ENCODE measurements at regions not wholly inside any gene's neighbourhood (a gene's known extent, or its start where the extent isn't known, plus 50 kb on each side); places are given as distances from the start of the nearest gene placed in this dataset.
"Not testable (repeated sequence)": the region's sequence is repeated elsewhere in the genome, so short reads cannot be mapped to it uniquely, and the experiment has no call there.

GRCh38 chr5:2546938-2547337 is 204.5 kb downstream of the IRX2 start:
- intact Hi-C loops (cut with micrococcal nuclease): no loop called here
- Mint-ChIP-seq H3K36me3 (ENCODE audit: low read depth) (no peaks in the 10 kb centered on the region), H3K27ac (no peak overlapping the region), H3K4me3 (no peak overlapping the region), H3K4me1 (ENCODE audit: low read depth) (no peaks in the 10 kb centered on the region), H3K9me3 (peaks cover 17% of the 10 kb centered on the region), H3K27me3 (ENCODE audit: insufficient read depth) (no peaks in the 10 kb centered on the region)
- no peak for DNase-seq (ENCODE audit: low spot score)

- no peaks in the 10 kb centered on the region for H3K36me3 Mint-ChIP-seq (ENCODE audit: low read depth)
- no peak for DNase-seq (ENCODE audit: low spot score)
- H3K4me1 Mint-ChIP-seq (ENCODE audit: low read depth): no peaks in the 10 kb centered on the region
- intact Hi-C loops (cut with micrococcal nuclease): no loop called here
- H3K27me3 Mint-ChIP-seq (ENCODE audit: insufficient read depth): no peaks in the 10 kb centered on the region
- H3K9me3 Mint-ChIP-seq: peaks cover 27% of the 10 kb centered on the region
- H3K4me3 Mint-ChIP-seq: no peak overlapping the region
- no peak overlapping the region for H3K27ac Mint-ChIP-seq
Measured at GRCh38 chr5:2544003-2544402, 207.5 kb downstream of the IRX2 start.

GRCh38 chr5:2542821-2543220 is 208.7 kb downstream of the IRX2 start:
- H3K27ac Mint-ChIP-seq: no peak overlapping the region
- H3K27me3 Mint-ChIP-seq (ENCODE audit: insufficient read depth): no peaks in the 10 kb centered on the region
- no peaks in the 10 kb centered on the region for H3K4me1 Mint-ChIP-seq (ENCODE audit: low read depth)
- no peak for DNase-seq (ENCODE audit: low spot score)
- H3K4me3 Mint-ChIP-seq: no peak overlapping the region
- intact Hi-C loops (cut with micrococcal nuclease): no loop called here
- H3K9me3 Mint-ChIP-seq: peaks cover 20% of the 10 kb centered on the region
- no peaks in the 10 kb centered on the region for H3K36me3 Mint-ChIP-seq (ENCODE audit: low read depth)

GRCh38 chr5:2542026-2542425 is 209.5 kb downstream of the IRX2 start:
- no peaks in the 10 kb centered on the region for H3K27me3 Mint-ChIP-seq (ENCODE audit: insufficient read depth)
- H3K9me3 Mint-ChIP-seq: peaks cover 25% of the 10 kb centered on the region
- no peaks in the 10 kb centered on the region for H3K36me3 Mint-ChIP-seq (ENCODE audit: low read depth)
- H3K4me1 Mint-ChIP-seq (ENCODE audit: low read depth): no peaks in the 10 kb centered on the region
- no peak overlapping the region for H3K27ac Mint-ChIP-seq
- intact Hi-C loops (cut with micrococcal nuclease): no loop called here
- H3K4me3 Mint-ChIP-seq: no peak overlapping the region
- DNase-seq (ENCODE audit: low spot score): no peak

GRCh38 chr5:2538169-2538568 is 213.3 kb downstream of the IRX2 start:
- Mint-ChIP-seq H3K27me3 (ENCODE audit: insufficient read depth) (no peaks in the 10 kb centered on the region), H3K4me1 (ENCODE audit: low read depth) (no peaks in the 10 kb centered on the region), H3K4me3 (no peak overlapping the region), H3K27ac (no peak overlapping the region), H3K9me3 (peaks cover 22% of the 10 kb centered on the region), H3K36me3 (ENCODE audit: low read depth) (no peaks in the 10 kb centered on the region)
- DNase-seq (ENCODE audit: low spot score): no peak
- intact Hi-C loops (cut with micrococcal nuclease): no loop called here

- no peak for DNase-seq (ENCODE audit: low spot score)
- Mint-ChIP-seq H3K9me3 (peaks cover 25% of the 10 kb centered on the region), H3K36me3 (ENCODE audit: low read depth) (no peaks in the 10 kb centered on the region), H3K27ac (no peak overlapping the region), H3K27me3 (ENCODE audit: insufficient read depth) (no peaks in the 10 kb centered on the region), H3K4me1 (ENCODE audit: low read depth) (no peaks in the 10 kb centered on the region), H3K4me3 (no peak overlapping the region)
- intact Hi-C loops (cut with micrococcal nuclease): no loop called here
Measured at GRCh38 chr5:2537378-2538145, 213.9 kb downstream of the IRX2 start.

- no peaks in the 10 kb centered on the region for H3K36me3 Mint-ChIP-seq (ENCODE audit: low read depth)
- H3K9me3 Mint-ChIP-seq: peaks cover 25% of the 10 kb centered on the region
- DNase-seq (ENCODE audit: low spot score): no peak
- H3K4me3 Mint-ChIP-seq: no peak overlapping the region
- intact Hi-C loops (cut with micrococcal nuclease): no loop called here
- H3K27me3 Mint-ChIP-seq (ENCODE audit: insufficient read depth): no peaks in the 10 kb centered on the region
- H3K27ac Mint-ChIP-seq: no peak overlapping the region
- H3K4me1 Mint-ChIP-seq (ENCODE audit: low read depth): no peaks in the 10 kb centered on the region
Measured at GRCh38 chr5:2536632-2537377, 214.7 kb downstream of the IRX2 start.

GRCh38 chr5:2534970-2535369 is 216.5 kb downstream of the IRX2 start:
- peaks cover 16% of the 10 kb centered on the region for H3K9me3 Mint-ChIP-seq
- no peaks in the 10 kb centered on the region for H3K27me3 Mint-ChIP-seq (ENCODE audit: insufficient read depth)
- no peaks in the 10 kb centered on the region for H3K36me3 Mint-ChIP-seq (ENCODE audit: low read depth)
- H3K27ac Mint-ChIP-seq: no peak overlapping the region
- no peak overlapping the region for H3K4me3 Mint-ChIP-seq
- DNase-seq (ENCODE audit: low spot score): no peak
- H3K4me1 Mint-ChIP-seq (ENCODE audit: low read depth): no peaks in the 10 kb centered on the region
- intact Hi-C loops (cut with micrococcal nuclease): no loop called here

GRCh38 chr5:2534251-2534650 is 217.2 kb downstream of the IRX2 start:
- Mint-ChIP-seq H3K4me1 (ENCODE audit: low read depth) (no peaks in the 10 kb centered on the region), H3K4me3 (no peak overlapping the region), H3K36me3 (ENCODE audit: low read depth) (no peaks in the 10 kb centered on the region), H3K27ac (no peak overlapping the region), H3K27me3 (ENCODE audit: insufficient read depth) (no peaks in the 10 kb centered on the region), H3K9me3 (peaks cover 13% of the 10 kb centered on the region)
- intact Hi-C loops (cut with micrococcal nuclease): no loop called here
- no peak for DNase-seq (ENCODE audit: low spot score)

- intact Hi-C loops (cut with micrococcal nuclease); H3K27ac Mint-ChIP-seq; H3K27me3 Mint-ChIP-seq (ENCODE audit: insufficient read depth); H3K36me3 Mint-ChIP-seq (ENCODE audit: low read depth); H3K4me3 Mint-ChIP-seq; H3K4me1 Mint-ChIP-seq (ENCODE audit: low read depth); DNase-seq (ENCODE audit: low spot score): not testable (repeated sequence)
- peaks cover 13% of the 10 kb centered on the region for H3K9me3 Mint-ChIP-seq
Measured at GRCh38 chr5:2533848-2534247, 217.6 kb downstream of the IRX2 start.

- Mint-ChIP-seq H3K27me3 (ENCODE audit: insufficient read depth) (no peaks in the 10 kb centered on the region), H3K27ac (no peak overlapping the region), H3K36me3 (ENCODE audit: low read depth) (no peaks in the 10 kb centered on the region), H3K4me1 (ENCODE audit: low read depth) (no peaks in the 10 kb centered on the region), H3K9me3 (peaks cover 13% of the 10 kb centered on the region), H3K4me3 (no peak overlapping the region)
- no peak for DNase-seq (ENCODE audit: low spot score)
- intact Hi-C loops (cut with micrococcal nuclease): no loop called here
Measured at GRCh38 chr5:2532809-2533208, 218.7 kb downstream of the IRX2 start.

- H3K4me1 Mint-ChIP-seq (ENCODE audit: low read depth): no peaks in the 10 kb centered on the region
Measured at GRCh38 chr5:2531318-2531717, 220.2 kb downstream of the IRX2 start.

GRCh38 chr5:2530609-2531008 is 220.9 kb downstream of the IRX2 start:
- peaks cover 13% of the 10 kb centered on the region for H3K9me3 Mint-ChIP-seq
- no peaks in the 10 kb centered on the region for H3K36me3 Mint-ChIP-seq (ENCODE audit: low read depth)
- H3K4me1 Mint-ChIP-seq (ENCODE audit: low read depth): no peaks in the 10 kb centered on the region
- intact Hi-C loops (cut with micrococcal nuclease): no loop called here
- H3K27ac Mint-ChIP-seq: no peak overlapping the region
- H3K4me3 Mint-ChIP-seq: no peak overlapping the region
- no peaks in the 10 kb centered on the region for H3K27me3 Mint-ChIP-seq (ENCODE audit: insufficient read depth)
- DNase-seq (ENCODE audit: low spot score): no peak

More at GRCh38 chr5:2531318-2531717, 220.2 kb downstream of the IRX2 start:
- H3K9me3 Mint-ChIP-seq: peaks cover 7% of the 10 kb centered on the region
- H3K27me3 Mint-ChIP-seq (ENCODE audit: insufficient read depth): no peaks in the 10 kb centered on the region
- no peak for DNase-seq (ENCODE audit: low spot score)
- H3K27ac Mint-ChIP-seq: no peak overlapping the region
- H3K4me3 Mint-ChIP-seq: no peak overlapping the region
- no peaks in the 10 kb centered on the region for H3K36me3 Mint-ChIP-seq (ENCODE audit: low read depth)
- intact Hi-C loops (cut with micrococcal nuclease): no loop called here
